Hippocampal formation (tissue), 2 donors: ENCODE measurements at regions not wholly inside any gene's neighbourhood (a gene's known extent, or its start where the extent isn't known, plus 50 kb on each side); places are given as distances from the start of the nearest gene placed in this dataset.
A peak's percentile ranks its signal among the peaks of the same experiment; 100 is the strongest.
"Not testable (repeated sequence)": the region's sequence is repeated elsewhere in the genome, so short reads cannot be mapped to it uniquely, and the experiment has no call there.

ENCODE experiments used
- DNase-seq, 2 donors: peaks; one replicate each; lab custom pipeline; 2025; lab: John Stamatoyannopoulos, UW

- no peak for DNase-seq
These were observed 176.4 kb downstream of the ACTR3 start for GRCh38 chr2:114066186-114066747.

DNA sequence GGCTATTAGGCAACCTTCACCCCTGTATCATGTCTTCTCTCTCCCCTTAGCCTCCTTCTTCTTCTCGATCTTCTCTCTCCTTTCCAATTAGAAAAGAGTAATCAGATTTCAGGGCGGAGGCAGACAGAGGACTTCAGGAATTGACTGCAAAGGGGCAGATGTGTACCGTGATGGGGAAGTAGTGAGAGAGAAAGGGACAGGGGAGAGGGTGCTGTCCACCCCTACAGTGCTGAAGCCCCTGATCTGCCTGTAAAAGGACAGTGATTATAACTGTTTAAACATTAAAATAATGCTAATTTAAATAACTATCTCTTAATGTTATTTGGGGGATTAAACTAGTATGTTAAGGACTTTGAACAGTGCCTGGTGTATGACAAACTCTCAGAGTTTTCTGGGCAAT is 178.5 kb downstream of the ACTR3 start:
- DNase-seq, result no peak

DNA sequence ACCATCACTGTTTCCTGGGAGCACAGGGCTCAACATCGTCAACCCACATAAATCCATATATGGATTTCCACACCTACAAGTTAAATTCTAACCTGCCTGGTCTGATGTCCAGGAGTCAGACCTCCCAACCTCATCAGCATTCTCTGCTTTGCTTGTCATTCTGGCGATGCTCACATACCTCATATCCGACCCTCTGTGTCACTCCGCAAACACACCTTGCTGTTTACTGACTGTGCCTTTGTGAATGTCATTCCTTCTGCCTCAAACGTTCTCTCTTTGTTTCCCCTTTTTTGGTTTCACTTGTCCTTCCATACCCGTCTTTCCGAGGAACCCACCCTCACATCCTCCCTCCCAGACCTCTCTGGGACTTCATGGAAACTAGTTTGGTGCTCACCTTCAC is 187.1 kb downstream of the ACTR3 start:
- no peak for DNase-seq

DNA sequence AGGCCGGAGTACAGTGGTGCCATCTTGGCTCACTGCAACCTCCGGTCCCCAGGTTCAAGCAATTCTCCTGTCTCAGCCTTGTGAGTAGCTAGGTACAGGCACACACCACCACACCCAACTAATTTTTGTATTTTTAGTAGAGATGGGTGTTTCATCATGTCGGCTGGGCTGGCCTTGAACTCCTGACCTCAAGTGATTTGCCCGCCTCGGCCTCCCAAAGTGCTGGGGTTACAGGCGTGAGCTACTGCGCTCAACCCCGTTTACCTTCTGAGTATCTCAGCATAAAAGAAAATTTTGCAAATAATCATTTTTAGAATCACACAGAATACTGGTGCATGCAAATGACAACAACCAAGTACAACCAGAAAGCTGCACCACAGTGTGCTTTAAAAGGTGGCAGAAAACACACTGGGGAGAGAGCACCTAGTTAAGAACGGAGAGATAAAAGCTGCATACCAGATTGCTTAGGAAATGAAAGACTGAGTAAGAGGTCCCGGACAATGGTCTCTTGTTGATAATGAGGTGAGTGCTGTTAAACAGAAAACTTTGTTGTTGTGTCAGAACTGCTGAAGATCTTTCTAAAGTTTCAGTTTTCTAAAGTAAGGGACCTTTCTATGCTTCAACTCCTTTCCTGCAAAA is 189.6 kb downstream of the ACTR3 start:
- DNase-seq, result no peak

DNA sequence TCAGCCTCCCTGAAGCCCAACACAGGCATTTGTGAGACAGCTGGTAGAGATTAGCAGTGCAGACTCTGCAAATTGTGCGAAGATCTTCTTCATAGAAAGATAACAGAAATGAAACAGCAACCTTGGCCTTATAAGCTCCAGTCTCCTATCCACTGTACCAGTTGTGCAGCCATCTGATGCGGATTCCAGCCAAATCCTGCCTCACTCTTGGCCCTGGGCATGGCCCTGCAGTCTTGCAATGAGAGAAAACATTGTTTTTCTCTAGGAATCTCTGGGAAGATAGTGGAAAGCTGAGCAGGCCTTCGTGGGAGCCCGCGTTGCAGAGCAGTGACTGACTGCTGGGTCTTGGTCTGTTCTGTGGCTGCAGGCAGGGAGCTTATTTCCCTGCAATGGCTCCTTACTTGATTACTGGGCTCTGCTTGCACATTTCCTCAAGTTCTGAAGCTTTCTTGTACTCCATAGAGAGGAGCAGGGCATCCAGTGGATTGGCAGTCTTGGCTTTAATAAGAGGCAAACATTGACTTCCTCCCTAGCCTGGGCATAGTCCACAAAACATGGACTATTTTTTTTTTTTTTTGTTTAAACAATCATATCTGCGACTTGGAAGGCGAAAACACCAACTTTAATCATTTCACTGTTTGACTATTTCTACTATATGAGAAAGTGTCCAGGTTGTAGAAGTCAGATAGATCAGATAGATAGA is 193.0 kb downstream of the ACTR3 start:
- DNase-seq, result peak in 1 of 2 donors; percentile 3

DNA sequence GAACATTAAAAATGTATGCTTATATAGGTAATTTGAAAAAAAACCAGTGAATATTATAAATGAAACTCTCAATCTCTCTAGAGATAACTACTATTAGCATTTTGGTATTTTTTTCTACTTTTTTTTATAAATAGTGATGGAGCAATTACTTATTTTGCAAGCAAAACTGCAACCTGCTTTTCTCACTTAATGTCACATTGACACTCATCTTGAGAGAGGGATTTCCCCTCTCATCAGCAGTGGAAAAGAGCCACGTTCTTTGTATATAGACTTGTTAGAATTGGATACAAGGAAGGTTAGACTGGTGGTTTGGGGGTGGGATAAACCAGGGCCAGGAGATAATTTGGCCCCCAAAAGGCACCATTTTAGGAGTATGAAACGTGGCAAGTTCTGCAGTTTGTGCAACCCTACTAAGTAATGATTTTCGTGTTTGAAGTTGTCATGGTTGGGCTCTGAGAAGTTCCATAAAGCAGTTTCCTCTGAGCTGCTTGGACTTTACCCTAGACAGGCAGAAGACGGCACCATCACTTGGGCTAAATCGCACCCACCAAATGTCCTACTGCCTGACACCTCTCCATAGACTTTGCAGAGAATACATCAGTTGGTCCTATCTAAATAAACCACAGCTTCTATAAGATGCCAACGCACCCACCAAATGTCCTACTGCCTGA is 194.0 kb downstream of the ACTR3 start:
- no peak for DNase-seq

DNA sequence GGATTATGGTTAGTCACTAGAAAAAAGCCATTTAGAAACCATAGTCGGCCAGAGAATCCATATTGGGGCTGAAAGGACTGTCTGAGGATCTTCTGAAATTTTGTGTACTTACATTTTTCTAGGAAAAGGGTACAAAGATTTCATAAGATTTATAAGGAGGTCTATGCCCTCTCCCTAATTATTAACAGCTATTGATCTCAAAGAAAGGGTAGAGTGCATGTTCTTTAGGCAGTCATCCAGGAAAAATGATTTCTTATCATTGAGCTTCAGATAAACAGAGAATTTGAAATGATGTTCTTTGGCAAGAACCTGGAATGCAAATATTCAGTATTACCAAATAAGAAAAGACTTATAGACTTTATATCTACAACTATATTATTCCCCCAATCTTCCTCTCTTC is 195.3 kb downstream of the ACTR3 start:
- no peak for DNase-seq

DNA sequence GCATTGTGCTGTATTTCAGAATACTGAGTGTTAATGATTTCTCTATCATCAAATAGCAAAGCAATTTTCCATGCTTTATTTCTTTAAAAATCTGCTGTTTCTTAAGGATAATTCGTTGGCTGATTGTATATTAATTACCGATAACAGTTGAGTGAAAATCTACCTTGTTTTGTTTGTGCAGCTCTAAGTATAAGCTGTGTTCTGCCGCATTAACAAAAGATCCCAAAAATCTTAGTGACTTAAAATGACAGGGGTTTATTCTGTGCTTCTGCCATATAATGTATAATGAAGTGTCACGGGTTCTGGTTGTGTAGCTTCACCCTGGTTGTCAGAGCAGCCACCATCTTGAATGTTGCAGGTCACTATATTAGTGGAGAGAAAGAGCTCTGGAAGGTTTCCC is 196.1 kb downstream of the ACTR3 start:
- DNase-seq, result no peak

GRCh38 chr2:114089636-114090319 is 199.9 kb downstream of the ACTR3 start:
- no peak for DNase-seq

- DNase-seq, result no peak
These were observed 201.1 kb downstream of the ACTR3 start for GRCh38 chr2:114091010-114091409.

GRCh38 chr2:114108249-114108648 is 218.4 kb downstream of the ACTR3 start:
- DNase-seq, result no peak

DNA sequence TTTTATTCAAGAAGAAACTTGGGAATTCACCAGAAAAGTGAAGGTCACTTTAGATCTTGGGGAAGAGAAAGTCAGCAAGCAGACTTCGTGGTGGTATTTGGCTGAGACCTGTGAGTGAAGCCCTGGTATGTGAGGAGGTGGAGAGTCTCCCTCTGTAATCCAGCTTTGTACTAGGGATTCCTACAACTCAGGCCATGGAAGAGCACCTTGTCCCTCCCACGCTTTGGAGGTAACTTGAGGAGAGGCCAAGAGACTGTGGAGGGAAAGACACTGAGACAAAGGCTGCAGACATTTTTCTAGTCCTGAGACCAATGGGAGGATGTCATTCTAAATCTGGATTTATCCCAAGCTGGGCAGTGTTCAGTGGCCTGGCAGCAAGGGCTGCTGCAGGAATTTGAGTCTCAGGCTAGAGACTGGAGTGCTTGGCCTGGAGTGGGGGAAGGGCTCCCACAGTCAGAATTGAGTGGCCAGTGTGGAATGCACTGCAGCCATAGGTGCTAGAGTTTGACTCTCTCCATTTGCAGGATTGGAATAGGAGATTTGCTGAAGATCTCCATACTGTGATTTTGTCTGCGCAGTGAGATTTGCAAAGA is 219.0 kb downstream of the ACTR3 start:
- DNase-seq, result no peak

DNA sequence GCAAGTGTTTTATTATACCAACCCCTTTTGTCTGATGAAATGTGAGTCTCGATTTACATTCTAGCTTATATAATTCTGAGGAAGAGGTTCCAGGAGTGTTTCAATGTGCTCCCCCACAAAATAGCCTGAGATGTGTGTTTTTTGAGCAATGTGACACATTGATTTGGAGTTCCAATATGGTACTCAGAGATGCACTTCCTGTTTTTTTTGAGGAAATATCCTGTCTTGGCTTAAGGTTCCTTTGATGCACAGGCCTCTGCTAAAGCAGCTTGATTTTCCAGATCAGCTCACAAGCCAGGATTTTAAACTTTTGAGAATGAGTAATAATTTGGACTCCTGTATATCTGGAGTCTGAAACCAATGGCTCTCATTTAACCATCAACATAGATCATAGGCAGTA is 221.4 kb downstream of the ACTR3 start:
- no peak for DNase-seq

DNA sequence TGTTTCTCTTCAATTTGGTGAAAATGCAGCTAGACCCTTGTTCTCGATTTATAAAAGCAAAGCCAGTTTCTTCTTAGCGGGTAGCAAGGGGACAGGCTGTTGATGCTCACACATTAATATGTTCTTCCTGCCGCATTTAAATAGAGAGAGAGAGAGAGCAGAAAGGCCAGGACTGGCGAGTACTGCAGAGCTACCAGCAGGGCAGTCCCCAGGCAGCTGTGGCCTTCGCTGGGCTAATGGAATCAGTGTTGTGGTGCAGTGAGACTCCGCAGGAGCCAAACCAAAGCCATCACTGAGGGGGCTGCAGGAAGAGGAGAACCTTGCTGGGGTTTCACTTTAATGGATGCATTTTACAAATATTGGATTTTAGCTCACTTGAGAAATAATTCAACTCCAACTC is 223.6 kb downstream of the ACTR3 start:
- DNase-seq, result no peak

- DNase-seq, result no peak
These were observed 228.2 kb downstream of the ACTR3 start for GRCh38 chr2:114118088-114118487.

DNA sequence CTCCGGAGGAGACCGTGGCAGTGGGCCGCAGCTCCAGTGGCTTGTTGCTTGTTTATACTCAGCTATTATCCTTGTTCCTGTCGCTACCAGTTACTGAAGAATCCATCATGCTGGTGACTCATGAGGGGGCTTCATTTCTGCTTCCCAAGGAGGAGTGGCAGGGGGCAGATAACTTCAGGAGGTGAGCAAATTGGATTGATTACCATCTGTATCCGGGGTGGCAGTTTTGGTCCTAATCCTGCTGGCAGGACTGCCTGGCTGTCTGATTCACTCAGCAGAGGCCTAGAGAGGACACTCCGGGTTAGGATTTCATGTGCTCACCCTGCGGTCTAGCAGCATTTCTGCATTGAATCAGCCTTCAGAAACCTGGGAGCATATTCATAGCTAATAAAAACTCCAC is 230.0 kb downstream of the ACTR3 start:
- no peak for DNase-seq

- peak in 1 of 2 donors; percentile 5 for DNase-seq
These were observed 233.0 kb downstream of the ACTR3 start for GRCh38 chr2:114122930-114123329.

GRCh38 chr2:114123925-114124324 is 234.0 kb downstream of the ACTR3 start:
- DNase-seq, result no peak

DNA sequence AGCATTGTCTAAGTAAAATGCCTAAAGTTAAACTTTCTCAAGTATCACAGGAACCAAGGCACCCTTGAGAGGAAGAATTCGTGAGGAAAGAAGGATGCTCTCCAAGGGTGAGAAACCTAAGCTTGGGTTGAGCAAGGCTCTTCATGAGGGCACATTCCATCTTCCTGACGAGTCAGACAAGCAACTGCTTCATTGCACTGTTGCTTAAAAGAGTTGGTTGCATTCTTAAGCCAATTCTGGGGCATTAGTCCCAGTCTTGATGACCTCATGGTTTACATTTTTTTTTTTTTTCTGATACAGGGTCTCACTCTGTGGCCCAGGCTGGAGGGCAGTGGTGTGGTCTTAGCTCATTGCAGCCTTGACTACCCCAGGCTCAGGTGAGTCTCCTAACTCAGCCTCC is 237.5 kb downstream of the ACTR3 start:
- DNase-seq, result no peak

DNA sequence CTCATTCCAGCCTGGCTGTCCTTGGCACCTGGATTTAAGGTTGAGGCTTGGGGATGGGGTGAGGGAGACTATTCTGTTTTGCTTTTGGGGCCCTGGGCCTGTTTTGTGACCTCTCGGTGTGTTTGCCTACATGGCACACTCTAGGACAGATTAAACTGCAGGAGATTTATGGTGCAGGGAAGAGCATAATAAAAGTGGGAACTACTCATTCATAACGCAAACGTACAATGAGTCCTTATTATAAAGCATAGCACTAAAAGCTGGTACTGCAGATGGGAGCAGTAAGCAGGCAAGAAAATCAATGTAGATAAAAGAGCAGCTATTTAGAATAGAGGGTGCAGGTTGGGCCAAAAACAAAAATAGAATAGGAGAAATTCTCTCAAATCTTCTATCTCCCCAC is 238.4 kb downstream of the ACTR3 start:
- no peak for DNase-seq

- DNase-seq, result no peak
These were observed 238.8 kb downstream of the ACTR3 start for GRCh38 chr2:114128725-114129124.

- not testable (repeated sequence) for DNase-seq
These were observed 242.2 kb downstream of the ACTR3 start for GRCh38 chr2:114132050-114132449.
